ENCODE measurements at regions not wholly inside any gene's neighbourhood (a gene's known extent, or its start where the extent isn't known, plus 50 kb on each side); places are given as distances from the start of the nearest gene placed in this dataset.
"Not testable (repeated sequence)": the region's sequence is repeated elsewhere in the genome, so short reads cannot be mapped to it uniquely, and the experiment has no call there.

GRCh38 chr13:78084401-78084800 lies 165.8 kb upstream of the EDNRB start:
- no peak for DNase-seq (ENCODE audit: low read depth)

GRCh38 chr13:78078168-78078567 lies 159.5 kb upstream of the EDNRB start:
- DNase-seq (ENCODE audit: low read depth): no peak

- DNase-seq (ENCODE audit: low read depth): no peak
Observed at GRCh38 chr13:78067290-78067689, 148.7 kb upstream of the EDNRB start.

GRCh38 chr13:78065141-78065540 lies 146.5 kb upstream of the EDNRB start:
- DNase-seq (ENCODE audit: low read depth): no peak

GRCh38 chr13:78061806-78062205 lies 143.2 kb upstream of the EDNRB start:
- no peak for DNase-seq (ENCODE audit: low read depth)

- DNase-seq (ENCODE audit: low read depth): no peak
Observed at GRCh38 chr13:78060966-78061365, 142.3 kb upstream of the EDNRB start.

- DNase-seq (ENCODE audit: low read depth): not testable (repeated sequence)
Observed at GRCh38 chr13:78056865-78057264, 138.2 kb upstream of the EDNRB start.

- no peak for DNase-seq (ENCODE audit: low read depth)
Observed at GRCh38 chr13:78054157-78054556, 135.5 kb upstream of the EDNRB start.

- no peak for DNase-seq (ENCODE audit: low read depth)
Observed at GRCh38 chr13:78047151-78047550, 128.5 kb upstream of the EDNRB start.

GRCh38 chr13:78046331-78046730 lies 127.7 kb upstream of the EDNRB start:
- DNase-seq (ENCODE audit: low read depth): no peak

GRCh38 chr13:78045916-78046315 lies 127.3 kb upstream of the EDNRB start:
- no peak for DNase-seq (ENCODE audit: low read depth)

GRCh38 chr13:78041366-78041765 lies 122.7 kb upstream of the EDNRB start:
- DNase-seq (ENCODE audit: low read depth): not testable (repeated sequence)

GRCh38 chr13:78040205-78040830 lies 121.7 kb upstream of the EDNRB start:
- no peak for DNase-seq (ENCODE audit: low read depth)

- DNase-seq (ENCODE audit: low read depth): no peak
Observed at GRCh38 chr13:78036841-78037240, 118.2 kb upstream of the EDNRB start.

GRCh38 chr13:78035500-78035899 lies 116.9 kb upstream of the EDNRB start:
- no peak for DNase-seq (ENCODE audit: low read depth)

- no peak for DNase-seq (ENCODE audit: low read depth)
Observed at GRCh38 chr13:78033509-78033908, 114.9 kb upstream of the EDNRB start.

- DNase-seq (ENCODE audit: low read depth): no peak
Observed at GRCh38 chr13:78032132-78032531, 113.5 kb upstream of the EDNRB start.

GRCh38 chr13:78030341-78030896 lies 111.8 kb upstream of the EDNRB start:
- no peak for DNase-seq (ENCODE audit: low read depth)

- no peak for DNase-seq (ENCODE audit: low read depth)
Observed at GRCh38 chr13:78029901-78030300, 111.3 kb upstream of the EDNRB start.

- no peak for DNase-seq (ENCODE audit: low read depth)
Observed at GRCh38 chr13:78028960-78029359, 110.3 kb upstream of the EDNRB start.

GRCh38 chr13:78024996-78025395 lies 106.4 kb upstream of the EDNRB start:
- no peak for DNase-seq (ENCODE audit: low read depth)

GRCh38 chr13:78022164-78022877 lies 103.7 kb upstream of the EDNRB start:
- peak; percentile 1 for DNase-seq (ENCODE audit: low read depth)

- no peak for DNase-seq (ENCODE audit: low read depth)
Observed at GRCh38 chr13:78020861-78021260, 102.2 kb upstream of the EDNRB start.

GRCh38 chr13:78015782-78016181 lies 97.2 kb upstream of the EDNRB start:
- no peak for DNase-seq (ENCODE audit: low read depth)

All from stimulated activated CD8-positive, alpha-beta memory T cell treated with anti-CD3 and anti-CD28 coated beads, Interleukin-7, amount 100 ng/mL, for 24 hours (primary cell).